A549 (cell line): ENCODE measurements at regions not wholly inside any gene's neighbourhood (a gene's known extent, or its start where the extent isn't known, plus 50 kb on each side); places are given as distances from the start of the nearest gene placed in this dataset.
"Not testable (repeated sequence)": the region's sequence is repeated elsewhere in the genome, so short reads cannot be mapped to it uniquely, and the experiment has no call there.

Experiments used
- EP300 ChIP-seq, 2 experiments: fragments of >200 bp; sonication (Bioruptor Twin); formaldehyde crosslinking; IDR thresholded peaks; 2 replicates in 1 of 2; 3 replicates in 1 of 2; pipeline ENCODE4 v1.6.1; 2016 to 2017
- JUN ChIP-seq, 2 experiments: fragments of >200 bp; sonication (Bioruptor Twin); formaldehyde crosslinking; IDR thresholded peaks; 2 replicates in 1 of 2; 3 replicates in 1 of 2; pipeline ENCODE4 v1.6.1; 2016 to 2017
- MAX ChIP-seq: IDR thresholded peaks from 2 replicates; pipeline ENCODE4 v1.6.1; 2012
- PBX3 ChIP-seq: IDR thresholded peaks from 2 replicates; pipeline ENCODE4 v1.6.1; 2012
- POLR2A ChIP-seq: IDR thresholded peaks from 2 replicates; pipeline ENCODE4 v1.6.1; 2012; ENCODE audit warnings: mild to moderate bottlenecking, low read length
- SMC3 ChIP-seq: fragments of >200 bp; sonication (Bioruptor Twin); formaldehyde crosslinking; IDR thresholded peaks from 3 replicates; pipeline ENCODE4 v1.6.1; 2018; ENCODE audit warnings: inconsistent platforms
- TP53 ChIP-seq: fragments of 250-450 bp; sonication (Bioruptor Pico); IDR thresholded peaks from 2 replicates; pipeline ENCODE4 v1.5.0; 2021; ENCODE audit warnings: mild to moderate bottlenecking, moderate library complexity
- TF ChIP-seq, protein P1 (sequence below): fragments of >200 bp; sonication (Bioruptor Twin); formaldehyde crosslinking; IDR thresholded peaks from 3 replicates; pipeline ENCODE4 v1.5.1; 2016
- TF ChIP-seq, protein P2 (sequence below): fragments of 450-650 bp; IDR thresholded peaks from 2 replicates; pipeline ENCODE4 v1.6.1; 2014; ENCODE audit warnings: antibody characterized with exemption

GRCh38 chr2:89029257-89029656, 337.8 kb downstream of the RPIA start:
- TF ChIP-seq, protein P1, sequence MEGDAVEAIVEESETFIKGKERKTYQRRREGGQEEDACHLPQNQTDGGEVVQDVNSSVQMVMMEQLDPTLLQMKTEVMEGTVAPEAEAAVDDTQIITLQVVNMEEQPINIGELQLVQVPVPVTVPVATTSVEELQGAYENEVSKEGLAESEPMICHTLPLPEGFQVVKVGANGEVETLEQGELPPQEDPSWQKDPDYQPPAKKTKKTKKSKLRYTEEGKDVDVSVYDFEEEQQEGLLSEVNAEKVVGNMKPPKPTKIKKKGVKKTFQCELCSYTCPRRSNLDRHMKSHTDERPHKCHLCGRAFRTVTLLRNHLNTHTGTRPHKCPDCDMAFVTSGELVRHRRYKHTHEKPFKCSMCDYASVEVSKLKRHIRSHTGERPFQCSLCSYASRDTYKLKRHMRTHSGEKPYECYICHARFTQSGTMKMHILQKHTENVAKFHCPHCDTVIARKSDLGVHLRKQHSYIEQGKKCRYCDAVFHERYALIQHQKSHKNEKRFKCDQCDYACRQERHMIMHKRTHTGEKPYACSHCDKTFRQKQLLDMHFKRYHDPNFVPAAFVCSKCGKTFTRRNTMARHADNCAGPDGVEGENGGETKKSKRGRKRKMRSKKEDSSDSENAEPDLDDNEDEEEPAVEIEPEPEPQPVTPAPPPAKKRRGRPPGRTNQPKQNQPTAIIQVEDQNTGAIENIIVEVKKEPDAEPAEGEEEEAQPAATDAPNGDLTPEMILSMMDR = not testable (repeated sequence)
- not testable (repeated sequence) for TF ChIP-seq JUN (IDR thresholded peaks at IDR 0.05); MAX; POLR2A; EP300 (IDR thresholded peaks at IDR 0.05); SMC3; PBX3; TP53 (CRISPR knock-in tag)
- TF ChIP-seq, protein P2, sequence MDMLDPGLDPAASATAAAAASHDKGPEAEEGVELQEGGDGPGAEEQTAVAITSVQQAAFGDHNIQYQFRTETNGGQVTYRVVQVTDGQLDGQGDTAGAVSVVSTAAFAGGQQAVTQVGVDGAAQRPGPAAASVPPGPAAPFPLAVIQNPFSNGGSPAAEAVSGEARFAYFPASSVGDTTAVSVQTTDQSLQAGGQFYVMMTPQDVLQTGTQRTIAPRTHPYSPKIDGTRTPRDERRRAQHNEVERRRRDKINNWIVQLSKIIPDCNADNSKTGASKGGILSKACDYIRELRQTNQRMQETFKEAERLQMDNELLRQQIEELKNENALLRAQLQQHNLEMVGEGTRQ = not testable (repeated sequence)
